H1 (cell line): ENCODE measurements at regions not wholly inside any gene's neighbourhood (a gene's known extent, or its start where the extent isn't known, plus 50 kb on each side); places are given as distances from the start of the nearest gene placed in this dataset.

ENCODE experiments used
- BCL11A ChIP-seq, 2 experiments: IDR thresholded peaks; one replicate each; pipeline ENCODE4 v1.6.1; 2011; ENCODE audit warnings: low read depth in 2 of 2, low read length in 2 of 2, mild to moderate bottlenecking in 2 of 2
- RFX5 ChIP-seq: IDR thresholded peaks from 2 replicates; pipeline ENCODE4 v1.6.1; 2011; ENCODE audit warnings: low read depth, low read length, improper control_type of control experiment, borderline replicate concordance
- SUZ12 ChIP-seq: fragments of 200-600 bp; sonication (generic); IDR thresholded peaks from 2 replicates; pipeline ENCODE4 v1.6.1; 2012; ENCODE audit warnings: mild to moderate bottlenecking, inconsistent platforms, low read length, moderate library complexity, mixed read lengths
- TCF12 ChIP-seq: IDR thresholded peaks from 2 replicates; pipeline ENCODE4 v1.6.1; 2011; ENCODE audit warnings: low read depth, mild to moderate bottlenecking, low read length
- TF ChIP-seq, protein P1 (sequence below): IDR thresholded peaks from 2 replicates; pipeline ENCODE4 v1.6.1; 2012; ENCODE audit warnings: low read length, inconsistent platforms
- TF ChIP-seq, protein P2 (sequence below): fragments of 300-600 bp; sonication (generic); IDR thresholded peaks from 2 replicates; pipeline ENCODE4 v1.7.1; 2012; ENCODE audit warnings: low read length, moderate library complexity, mild to moderate bottlenecking, inconsistent platforms; ENCODE audit not compliant: insufficient replicate concordance

DNA sequence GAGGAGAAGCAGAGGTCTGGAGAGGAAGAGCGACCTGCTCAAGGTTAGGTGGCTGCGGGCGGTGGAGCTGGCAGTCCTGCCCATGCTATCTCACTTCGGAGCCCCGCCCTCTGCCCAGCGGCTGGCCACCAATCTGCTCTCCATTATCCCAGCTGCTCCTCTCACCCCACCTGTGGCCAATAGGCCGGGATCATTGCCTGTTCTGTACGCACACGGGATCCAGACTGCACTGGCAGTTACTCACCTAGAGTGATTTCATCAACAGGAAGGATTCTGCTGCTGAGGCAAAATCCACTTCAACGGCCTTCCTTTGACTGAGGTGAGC lies 100.6 kb downstream of the TLE3 start (continued):
- TF ChIP-seq, protein P1, sequence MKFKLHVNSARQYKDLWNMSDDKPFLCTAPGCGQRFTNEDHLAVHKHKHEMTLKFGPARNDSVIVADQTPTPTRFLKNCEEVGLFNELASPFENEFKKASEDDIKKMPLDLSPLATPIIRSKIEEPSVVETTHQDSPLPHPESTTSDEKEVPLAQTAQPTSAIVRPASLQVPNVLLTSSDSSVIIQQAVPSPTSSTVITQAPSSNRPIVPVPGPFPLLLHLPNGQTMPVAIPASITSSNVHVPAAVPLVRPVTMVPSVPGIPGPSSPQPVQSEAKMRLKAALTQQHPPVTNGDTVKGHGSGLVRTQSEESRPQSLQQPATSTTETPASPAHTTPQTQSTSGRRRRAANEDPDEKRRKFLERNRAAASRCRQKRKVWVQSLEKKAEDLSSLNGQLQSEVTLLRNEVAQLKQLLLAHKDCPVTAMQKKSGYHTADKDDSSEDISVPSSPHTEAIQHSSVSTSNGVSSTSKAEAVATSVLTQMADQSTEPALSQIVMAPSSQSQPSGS = no peak
- TF ChIP-seq TCF12 = no peak
- no peak for TF ChIP-seq BCL11A (IDR thresholded peaks at IDR 0.05; ENCODE audit: low read depth in 2 of 2, low read length in 2 of 2)
- TF ChIP-seq RFX5 = no peak
- TF ChIP-seq, protein P2, sequence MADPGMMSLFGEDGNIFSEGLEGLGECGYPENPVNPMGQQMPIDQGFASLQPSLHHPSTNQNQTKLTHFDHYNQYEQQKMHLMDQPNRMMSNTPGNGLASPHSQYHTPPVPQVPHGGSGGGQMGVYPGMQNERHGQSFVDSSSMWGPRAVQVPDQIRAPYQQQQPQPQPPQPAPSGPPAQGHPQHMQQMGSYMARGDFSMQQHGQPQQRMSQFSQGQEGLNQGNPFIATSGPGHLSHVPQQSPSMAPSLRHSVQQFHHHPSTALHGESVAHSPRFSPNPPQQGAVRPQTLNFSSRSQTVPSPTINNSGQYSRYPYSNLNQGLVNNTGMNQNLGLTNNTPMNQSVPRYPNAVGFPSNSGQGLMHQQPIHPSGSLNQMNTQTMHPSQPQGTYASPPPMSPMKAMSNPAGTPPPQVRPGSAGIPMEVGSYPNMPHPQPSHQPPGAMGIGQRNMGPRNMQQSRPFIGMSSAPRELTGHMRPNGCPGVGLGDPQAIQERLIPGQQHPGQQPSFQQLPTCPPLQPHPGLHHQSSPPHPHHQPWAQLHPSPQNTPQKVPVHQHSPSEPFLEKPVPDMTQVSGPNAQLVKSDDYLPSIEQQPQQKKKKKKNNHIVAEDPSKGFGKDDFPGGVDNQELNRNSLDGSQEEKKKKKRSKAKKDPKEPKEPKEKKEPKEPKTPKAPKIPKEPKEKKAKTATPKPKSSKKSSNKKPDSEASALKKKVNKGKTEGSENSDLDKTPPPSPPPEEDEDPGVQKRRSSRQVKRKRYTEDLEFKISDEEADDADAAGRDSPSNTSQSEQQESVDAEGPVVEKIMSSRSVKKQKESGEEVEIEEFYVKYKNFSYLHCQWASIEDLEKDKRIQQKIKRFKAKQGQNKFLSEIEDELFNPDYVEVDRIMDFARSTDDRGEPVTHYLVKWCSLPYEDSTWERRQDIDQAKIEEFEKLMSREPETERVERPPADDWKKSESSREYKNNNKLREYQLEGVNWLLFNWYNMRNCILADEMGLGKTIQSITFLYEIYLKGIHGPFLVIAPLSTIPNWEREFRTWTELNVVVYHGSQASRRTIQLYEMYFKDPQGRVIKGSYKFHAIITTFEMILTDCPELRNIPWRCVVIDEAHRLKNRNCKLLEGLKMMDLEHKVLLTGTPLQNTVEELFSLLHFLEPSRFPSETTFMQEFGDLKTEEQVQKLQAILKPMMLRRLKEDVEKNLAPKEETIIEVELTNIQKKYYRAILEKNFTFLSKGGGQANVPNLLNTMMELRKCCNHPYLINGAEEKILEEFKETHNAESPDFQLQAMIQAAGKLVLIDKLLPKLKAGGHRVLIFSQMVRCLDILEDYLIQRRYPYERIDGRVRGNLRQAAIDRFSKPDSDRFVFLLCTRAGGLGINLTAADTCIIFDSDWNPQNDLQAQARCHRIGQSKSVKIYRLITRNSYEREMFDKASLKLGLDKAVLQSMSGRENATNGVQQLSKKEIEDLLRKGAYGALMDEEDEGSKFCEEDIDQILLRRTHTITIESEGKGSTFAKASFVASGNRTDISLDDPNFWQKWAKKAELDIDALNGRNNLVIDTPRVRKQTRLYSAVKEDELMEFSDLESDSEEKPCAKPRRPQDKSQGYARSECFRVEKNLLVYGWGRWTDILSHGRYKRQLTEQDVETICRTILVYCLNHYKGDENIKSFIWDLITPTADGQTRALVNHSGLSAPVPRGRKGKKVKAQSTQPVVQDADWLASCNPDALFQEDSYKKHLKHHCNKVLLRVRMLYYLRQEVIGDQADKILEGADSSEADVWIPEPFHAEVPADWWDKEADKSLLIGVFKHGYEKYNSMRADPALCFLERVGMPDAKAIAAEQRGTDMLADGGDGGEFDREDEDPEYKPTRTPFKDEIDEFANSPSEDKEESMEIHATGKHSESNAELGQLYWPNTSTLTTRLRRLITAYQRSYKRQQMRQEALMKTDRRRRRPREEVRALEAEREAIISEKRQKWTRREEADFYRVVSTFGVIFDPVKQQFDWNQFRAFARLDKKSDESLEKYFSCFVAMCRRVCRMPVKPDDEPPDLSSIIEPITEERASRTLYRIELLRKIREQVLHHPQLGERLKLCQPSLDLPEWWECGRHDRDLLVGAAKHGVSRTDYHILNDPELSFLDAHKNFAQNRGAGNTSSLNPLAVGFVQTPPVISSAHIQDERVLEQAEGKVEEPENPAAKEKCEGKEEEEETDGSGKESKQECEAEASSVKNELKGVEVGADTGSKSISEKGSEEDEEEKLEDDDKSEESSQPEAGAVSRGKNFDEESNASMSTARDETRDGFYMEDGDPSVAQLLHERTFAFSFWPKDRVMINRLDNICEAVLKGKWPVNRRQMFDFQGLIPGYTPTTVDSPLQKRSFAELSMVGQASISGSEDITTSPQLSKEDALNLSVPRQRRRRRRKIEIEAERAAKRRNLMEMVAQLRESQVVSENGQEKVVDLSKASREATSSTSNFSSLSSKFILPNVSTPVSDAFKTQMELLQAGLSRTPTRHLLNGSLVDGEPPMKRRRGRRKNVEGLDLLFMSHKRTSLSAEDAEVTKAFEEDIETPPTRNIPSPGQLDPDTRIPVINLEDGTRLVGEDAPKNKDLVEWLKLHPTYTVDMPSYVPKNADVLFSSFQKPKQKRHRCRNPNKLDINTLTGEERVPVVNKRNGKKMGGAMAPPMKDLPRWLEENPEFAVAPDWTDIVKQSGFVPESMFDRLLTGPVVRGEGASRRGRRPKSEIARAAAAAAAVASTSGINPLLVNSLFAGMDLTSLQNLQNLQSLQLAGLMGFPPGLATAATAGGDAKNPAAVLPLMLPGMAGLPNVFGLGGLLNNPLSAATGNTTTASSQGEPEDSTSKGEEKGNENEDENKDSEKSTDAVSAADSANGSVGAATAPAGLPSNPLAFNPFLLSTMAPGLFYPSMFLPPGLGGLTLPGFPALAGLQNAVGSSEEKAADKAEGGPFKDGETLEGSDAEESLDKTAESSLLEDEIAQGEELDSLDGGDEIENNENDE = no peak
- TF ChIP-seq SUZ12 = no peak
